ENCODE measurements at regions not wholly inside any gene's neighbourhood (a gene's known extent, or its start where the extent isn't known, plus 50 kb on each side); places are given as distances from the start of the nearest gene placed in this dataset.

DNA sequence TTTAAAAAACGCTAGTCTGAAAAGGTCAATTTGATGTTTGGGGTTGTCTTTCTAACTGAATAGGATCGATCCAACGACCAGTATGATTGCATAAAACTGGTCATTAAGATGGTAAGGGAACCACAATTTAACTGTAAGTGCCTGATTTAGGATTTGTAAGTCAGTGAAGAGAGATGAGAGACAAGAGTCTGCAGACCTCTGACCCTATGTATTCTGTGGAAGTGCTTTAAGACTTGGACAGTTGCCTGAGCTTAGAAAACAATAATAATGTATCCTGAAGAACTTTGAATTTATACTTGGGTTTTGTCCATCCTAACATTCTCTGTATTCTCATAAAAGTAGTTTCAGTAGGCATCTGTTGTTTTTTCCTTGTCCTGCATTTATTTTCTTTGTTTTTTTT is 221.4 kb upstream of the SUCLG2 start:
- DNase-seq: peak; percentile 9
- H3K9me3 ChIP-seq (replicated peaks; ENCODE audit: control insufficient read depth, low read depth, low read length): no peaks in the 10 kb centered on the region
- no peaks in the 10 kb centered on the region for H3K36me3 ChIP-seq (ENCODE audit: control insufficient read depth, insufficient read depth, low read length)
- WGBS (ENCODE audit: insufficient coverage): 69% methylated on average over 3 of the region's 3 CpGs
- H3K4me3 ChIP-seq (ENCODE audit: low read length): no peak overlapping the region
- H3K4me1 ChIP-seq (ENCODE audit: control insufficient read depth, insufficient read depth, low read length): no peaks in the 10 kb centered on the region
- no peaks in the 10 kb centered on the region for H3K27me3 ChIP-seq (ENCODE audit: control insufficient read depth, insufficient read depth, low read length)
- no peak overlapping the region for H3K27ac ChIP-seq (ENCODE audit: low read length)

DNA sequence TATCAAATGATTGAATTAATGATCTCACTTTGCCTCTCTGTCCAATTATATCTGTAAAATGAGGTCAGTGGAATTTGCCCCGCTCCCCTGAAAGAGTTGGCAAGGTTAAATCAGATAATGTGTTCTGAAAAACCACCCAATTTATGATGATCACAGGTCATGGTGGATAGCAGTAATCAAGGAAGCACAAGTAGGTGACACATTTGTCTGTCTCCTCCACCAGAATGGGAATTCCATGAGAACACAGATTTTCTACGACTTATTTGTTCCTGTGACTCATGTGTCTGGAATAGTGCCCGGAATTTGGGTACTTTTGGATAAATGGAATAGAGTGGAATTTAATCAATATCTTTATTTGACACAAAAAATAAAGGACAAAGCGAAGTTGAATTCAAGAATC is 220.9 kb upstream of the SUCLG2 start:
- H3K36me3 ChIP-seq (ENCODE audit: control insufficient read depth, insufficient read depth, low read length): no peaks in the 10 kb centered on the region
- no peak overlapping the region for H3K27ac ChIP-seq (ENCODE audit: low read length)
- DNase-seq: peak; percentile 7
- H3K4me3 ChIP-seq (ENCODE audit: low read length): no peak overlapping the region
- no peaks in the 10 kb centered on the region for H3K27me3 ChIP-seq (ENCODE audit: control insufficient read depth, insufficient read depth, low read length)
- no peaks in the 10 kb centered on the region for H3K4me1 ChIP-seq (ENCODE audit: control insufficient read depth, insufficient read depth, low read length)
- H3K9me3 ChIP-seq (replicated peaks; ENCODE audit: control insufficient read depth, low read depth, low read length): no peaks in the 10 kb centered on the region
- no CpG with 5 or more reads among the region's 4 CpGs for WGBS (ENCODE audit: insufficient coverage)

DNA sequence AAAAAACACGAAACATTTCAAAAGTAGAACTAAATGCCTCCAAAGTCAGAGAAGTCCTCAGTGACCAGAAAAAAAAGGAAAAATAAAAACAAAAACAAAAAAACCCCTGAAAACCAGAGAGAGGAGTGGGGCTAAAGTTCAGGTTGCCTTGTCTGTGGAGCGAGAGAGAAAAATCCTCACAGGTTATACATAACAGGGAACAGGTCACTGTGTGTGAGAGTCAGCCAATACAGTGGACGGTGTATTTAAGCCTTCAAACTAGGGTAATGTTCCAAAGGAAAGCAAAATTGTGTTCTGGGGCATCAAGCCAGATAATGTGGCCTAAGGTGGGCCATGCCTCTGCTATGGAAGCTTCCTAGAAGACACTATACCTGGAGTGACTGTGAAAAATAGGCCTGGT is 216.1 kb upstream of the SUCLG2 start:
- H3K4me1 ChIP-seq (ENCODE audit: control insufficient read depth, insufficient read depth, low read length): no peaks in the 10 kb centered on the region
- DNase-seq: no peak
- no peaks in the 10 kb centered on the region for H3K36me3 ChIP-seq (ENCODE audit: control insufficient read depth, insufficient read depth, low read length)
- no peak overlapping the region for H3K27ac ChIP-seq (ENCODE audit: low read length)
- WGBS (ENCODE audit: insufficient coverage): no CpG with 5 or more reads among the region's 3 CpGs
- H3K9me3 ChIP-seq (replicated peaks; ENCODE audit: control insufficient read depth, low read depth, low read length): no peaks in the 10 kb centered on the region
- H3K4me3 ChIP-seq (ENCODE audit: low read length): no peak overlapping the region
- no peaks in the 10 kb centered on the region for H3K27me3 ChIP-seq (ENCODE audit: control insufficient read depth, insufficient read depth, low read length)

DNA sequence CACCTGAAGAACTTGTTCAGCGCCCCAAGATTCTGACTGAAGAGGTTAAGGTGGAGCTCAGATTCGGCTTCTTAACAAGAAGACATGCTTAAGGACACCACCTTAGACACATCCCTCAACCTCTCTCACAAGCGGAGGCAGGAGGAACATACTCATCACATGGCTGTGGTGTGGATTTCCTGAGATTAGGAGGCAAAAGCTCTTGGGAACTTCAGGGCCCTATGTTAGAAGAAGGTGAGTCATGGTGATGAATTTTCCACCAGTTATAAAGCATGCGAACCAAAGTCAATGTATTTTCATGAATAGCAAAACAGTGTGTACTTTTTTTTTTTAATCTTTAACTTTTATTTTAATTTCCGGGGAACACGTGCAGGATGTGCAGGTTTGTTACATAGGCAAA is 212.2 kb upstream of the SUCLG2 start:
- H3K9me3 ChIP-seq (replicated peaks; ENCODE audit: control insufficient read depth, low read depth, low read length): no peaks in the 10 kb centered on the region
- no peak for DNase-seq
- H3K4me3 ChIP-seq (ENCODE audit: low read length): no peak overlapping the region
- WGBS (ENCODE audit: insufficient coverage): 50% methylated on average over 1 of the region's 6 CpGs
- no peak overlapping the region for H3K27ac ChIP-seq (ENCODE audit: low read length)
- no peaks in the 10 kb centered on the region for H3K36me3 ChIP-seq (ENCODE audit: control insufficient read depth, insufficient read depth, low read length)
- no peaks in the 10 kb centered on the region for H3K27me3 ChIP-seq (ENCODE audit: control insufficient read depth, insufficient read depth, low read length)
- no peaks in the 10 kb centered on the region for H3K4me1 ChIP-seq (ENCODE audit: control insufficient read depth, insufficient read depth, low read length)

DNA sequence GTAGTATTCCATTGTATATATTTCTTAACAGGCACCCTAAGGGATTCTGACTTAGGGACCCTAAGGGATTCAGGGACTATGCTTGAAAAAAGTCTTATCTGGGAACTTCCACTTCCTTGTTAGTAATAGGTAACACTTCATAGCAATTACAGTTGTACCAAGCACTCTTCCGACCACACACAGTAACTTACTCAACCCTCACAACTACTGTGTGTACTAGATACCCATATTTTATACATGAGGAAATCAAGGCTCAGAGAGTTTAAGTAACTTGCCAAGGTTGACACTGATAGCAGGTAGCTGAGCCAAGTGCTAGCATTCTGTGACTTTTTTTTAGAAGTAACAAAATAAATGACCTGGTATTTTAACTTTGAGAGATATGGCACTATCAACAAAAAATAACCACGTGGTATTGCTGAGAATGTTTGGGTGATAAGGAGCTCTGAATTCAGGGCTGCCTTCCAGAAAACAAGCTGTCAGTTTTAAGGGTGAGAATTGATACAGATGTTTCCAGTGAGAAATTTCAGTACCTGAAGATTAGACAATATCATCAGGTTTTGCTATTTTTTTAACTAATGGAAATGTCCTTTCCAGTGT is 210.3 kb upstream of the SUCLG2 start:
- Histone ChIP-seq H3K27ac (ENCODE audit: low read length) (no peak overlapping the region), H3K9me3 (replicated peaks; ENCODE audit: control insufficient read depth, low read depth, low read length) (no peaks in the 10 kb centered on the region), H3K4me3 (ENCODE audit: low read length) (no peak overlapping the region), H3K4me1 (ENCODE audit: control insufficient read depth, insufficient read depth, low read length) (no peaks in the 10 kb centered on the region), H3K36me3 (ENCODE audit: control insufficient read depth, insufficient read depth, low read length) (no peaks in the 10 kb centered on the region), H3K27me3 (ENCODE audit: control insufficient read depth, insufficient read depth, low read length) (no peaks in the 10 kb centered on the region)
- no CpG with 5 or more reads among the region's 2 CpGs for WGBS (ENCODE audit: insufficient coverage)
- no peak for DNase-seq

DNA sequence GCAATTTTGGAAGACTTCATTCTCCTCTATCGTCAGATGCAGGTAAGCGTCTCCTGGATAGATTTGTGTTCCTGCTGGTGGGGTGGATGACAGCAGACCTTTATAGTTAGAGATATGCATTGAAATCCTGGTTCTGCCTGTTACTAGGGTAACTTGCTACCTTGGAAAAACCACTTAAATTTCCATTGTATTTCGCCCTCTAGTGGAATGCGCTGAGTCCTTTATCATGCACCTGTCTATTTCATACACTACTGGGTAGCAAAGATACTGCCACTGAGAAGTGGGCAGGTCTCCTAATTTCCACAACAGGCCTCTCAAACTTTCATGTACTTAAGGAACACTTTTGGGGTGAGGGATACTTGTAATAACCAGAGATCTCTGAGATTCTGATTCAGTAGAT is 209.5 kb upstream of the SUCLG2 start:
- DNase-seq: no peak
- WGBS (ENCODE audit: insufficient coverage): no CpG with 5 or more reads among the region's 4 CpGs
- H3K4me3 ChIP-seq (ENCODE audit: low read length): no peak overlapping the region
- no peaks in the 10 kb centered on the region for H3K4me1 ChIP-seq (ENCODE audit: control insufficient read depth, insufficient read depth, low read length)
- no peaks in the 10 kb centered on the region for H3K36me3 ChIP-seq (ENCODE audit: control insufficient read depth, insufficient read depth, low read length)
- no peak overlapping the region for H3K27ac ChIP-seq (ENCODE audit: low read length)
- no peaks in the 10 kb centered on the region for H3K9me3 ChIP-seq (replicated peaks; ENCODE audit: control insufficient read depth, low read depth, low read length)
- H3K27me3 ChIP-seq (ENCODE audit: control insufficient read depth, insufficient read depth, low read length): no peaks in the 10 kb centered on the region

DNA sequence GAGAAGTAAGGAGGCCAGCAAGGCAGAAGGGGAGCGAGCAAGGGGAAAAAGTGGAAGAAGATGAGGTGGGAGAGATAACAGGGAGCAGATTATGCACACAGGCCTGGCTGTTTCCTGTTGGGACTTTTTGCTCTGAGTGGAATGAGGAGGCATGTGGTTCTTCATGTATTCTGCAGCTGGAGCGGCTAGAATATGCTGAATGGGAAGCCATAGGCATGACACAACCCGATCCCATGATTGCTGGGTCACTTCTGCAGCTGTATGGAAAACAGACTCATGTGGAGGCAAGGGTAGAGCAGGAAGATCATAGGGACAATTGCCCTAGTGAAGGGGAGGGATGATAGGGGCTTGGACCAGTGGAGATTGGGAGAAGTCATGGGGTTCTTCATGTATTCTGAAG is 206.0 kb upstream of the SUCLG2 start:
- Histone ChIP-seq H3K36me3 (ENCODE audit: control insufficient read depth, insufficient read depth, low read length) (no peaks in the 10 kb centered on the region), H3K4me1 (ENCODE audit: control insufficient read depth, insufficient read depth, low read length) (no peaks in the 10 kb centered on the region), H3K27ac (ENCODE audit: low read length) (no peak overlapping the region), H3K27me3 (ENCODE audit: control insufficient read depth, insufficient read depth, low read length) (no peaks in the 10 kb centered on the region), H3K4me3 (ENCODE audit: low read length) (no peak overlapping the region), H3K9me3 (replicated peaks; ENCODE audit: control insufficient read depth, low read depth, low read length) (no peaks in the 10 kb centered on the region)
- WGBS (ENCODE audit: insufficient coverage): 92% methylated on average over 3 of the region's 3 CpGs
- DNase-seq: no peak

DNA sequence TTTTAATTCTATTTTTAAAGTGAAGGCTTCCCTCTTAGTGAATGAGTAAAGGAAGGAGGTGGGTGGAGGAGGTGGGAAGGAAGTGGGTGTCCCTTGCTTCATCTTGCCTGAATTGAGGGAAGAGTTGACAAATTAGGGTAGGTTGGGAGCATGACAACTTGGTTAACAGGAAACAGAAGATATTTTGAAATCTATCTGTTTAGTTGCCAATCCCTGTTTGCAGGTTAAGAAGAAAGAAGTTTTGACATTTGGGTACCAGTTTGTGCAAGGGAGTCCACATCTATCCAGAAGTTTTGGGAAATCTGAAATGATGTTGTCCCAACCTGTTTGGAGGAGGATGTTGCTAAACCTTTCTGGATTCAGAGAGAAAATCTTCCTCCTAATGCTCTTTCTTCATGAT is 204.1 kb upstream of the SUCLG2 start:
- H3K27ac ChIP-seq (ENCODE audit: low read length): no peak overlapping the region
- H3K4me3 ChIP-seq (ENCODE audit: low read length): no peak overlapping the region
- no peaks in the 10 kb centered on the region for H3K36me3 ChIP-seq (ENCODE audit: control insufficient read depth, insufficient read depth, low read length)

DNA sequence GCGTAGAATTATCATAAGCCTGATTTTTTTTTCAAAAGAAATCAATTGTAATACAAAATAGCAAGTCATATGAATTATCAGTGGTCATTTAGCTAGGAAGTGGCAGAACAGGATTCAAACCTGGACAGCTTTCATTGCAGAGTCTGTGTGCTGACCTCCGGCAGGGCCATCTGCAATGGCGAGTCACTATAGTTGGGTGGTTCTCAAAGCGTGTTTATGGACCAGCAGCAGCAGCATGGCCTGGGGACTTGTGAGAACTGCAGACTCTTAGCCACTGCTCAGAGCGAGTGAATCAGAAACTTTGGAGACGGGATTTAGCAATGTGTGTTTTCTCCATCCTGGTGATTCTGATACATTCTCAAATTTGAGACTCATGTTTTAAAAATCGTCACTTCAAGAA is 202.3 kb upstream of the SUCLG2 start:
- no peak for DNase-seq
- Histone ChIP-seq H3K4me1 (ENCODE audit: control insufficient read depth, insufficient read depth, low read length) (no peaks in the 10 kb centered on the region), H3K27ac (ENCODE audit: low read length) (no peak overlapping the region), H3K36me3 (ENCODE audit: control insufficient read depth, insufficient read depth, low read length) (no peaks in the 10 kb centered on the region), H3K27me3 (ENCODE audit: control insufficient read depth, insufficient read depth, low read length) (no peaks in the 10 kb centered on the region), H3K9me3 (replicated peaks; ENCODE audit: control insufficient read depth, low read depth, low read length) (no peaks in the 10 kb centered on the region), H3K4me3 (ENCODE audit: low read length) (no peak overlapping the region)
- WGBS (ENCODE audit: insufficient coverage): 86% methylated on average over 6 of the region's 7 CpGs

More for the DNA sequence above, 204.1 kb upstream of the SUCLG2 start:
- no peak for DNase-seq
- Histone ChIP-seq H3K27me3 (ENCODE audit: control insufficient read depth, insufficient read depth, low read length) (no peaks in the 10 kb centered on the region), H3K9me3 (replicated peaks; ENCODE audit: control insufficient read depth, low read depth, low read length) (no peaks in the 10 kb centered on the region), H3K4me1 (ENCODE audit: control insufficient read depth, insufficient read depth, low read length) (no peaks in the 10 kb centered on the region)

DNA sequence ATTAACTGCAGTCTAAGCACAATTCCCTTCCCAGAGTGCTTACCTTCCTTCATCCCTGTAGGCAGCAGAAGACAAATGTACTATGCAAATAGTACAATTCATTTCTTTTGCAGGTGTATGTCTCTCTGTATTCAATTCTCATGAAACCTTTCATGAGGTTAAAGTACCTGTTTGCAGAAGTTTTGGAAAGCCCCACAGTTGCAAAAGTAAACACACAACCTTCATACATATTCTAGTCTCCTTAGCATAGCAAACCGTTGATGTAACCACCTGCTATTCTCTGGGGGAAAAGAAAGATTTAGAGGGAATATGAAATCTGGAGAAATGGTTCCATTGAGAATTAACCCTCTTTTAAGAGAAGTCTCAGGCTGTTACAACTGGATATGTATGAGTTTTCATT is 200.3 kb upstream of the SUCLG2 start:
- no peak for DNase-seq
- Histone ChIP-seq H3K36me3 (ENCODE audit: control insufficient read depth, insufficient read depth, low read length) (no peaks in the 10 kb centered on the region), H3K27me3 (ENCODE audit: control insufficient read depth, insufficient read depth, low read length) (no peaks in the 10 kb centered on the region), H3K9me3 (replicated peaks; ENCODE audit: control insufficient read depth, low read depth, low read length) (no peaks in the 10 kb centered on the region), H3K4me1 (ENCODE audit: control insufficient read depth, insufficient read depth, low read length) (no peaks in the 10 kb centered on the region), H3K27ac (ENCODE audit: low read length) (no peak overlapping the region), H3K4me3 (ENCODE audit: low read length) (no peak overlapping the region)
- WGBS (ENCODE audit: insufficient coverage): no CpG with 5 or more reads among the region's 1 CpG

DNA sequence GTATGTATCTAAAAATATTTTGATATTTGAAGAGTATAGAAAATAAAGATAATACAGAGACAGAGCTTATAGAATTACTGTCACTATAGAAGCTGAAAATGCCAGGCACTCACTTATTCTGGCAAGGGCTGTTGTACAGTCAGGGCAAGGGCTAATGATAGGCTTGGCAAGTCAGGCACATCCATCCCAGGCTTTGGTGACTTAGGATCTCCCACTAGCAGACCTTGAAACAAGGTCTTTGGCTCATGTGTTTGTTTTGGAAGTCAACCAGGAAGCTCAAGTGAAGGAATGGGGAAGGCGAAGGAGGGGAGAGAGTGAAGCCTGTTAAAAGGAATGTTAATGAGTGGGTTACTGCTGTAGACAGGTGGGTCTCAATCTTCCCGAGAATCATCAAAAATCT is 199.1 kb upstream of the SUCLG2 start:
- 83% methylated on average over 1 of the region's 2 CpGs for WGBS (ENCODE audit: insufficient coverage)
- H3K9me3 ChIP-seq (replicated peaks; ENCODE audit: control insufficient read depth, low read depth, low read length): no peaks in the 10 kb centered on the region
- DNase-seq: no peak
- H3K4me1 ChIP-seq (ENCODE audit: control insufficient read depth, insufficient read depth, low read length): no peaks in the 10 kb centered on the region
- H3K27ac ChIP-seq (ENCODE audit: low read length): no peak overlapping the region
- no peak overlapping the region for H3K4me3 ChIP-seq (ENCODE audit: low read length)
- no peaks in the 10 kb centered on the region for H3K36me3 ChIP-seq (ENCODE audit: control insufficient read depth, insufficient read depth, low read length)
- no peaks in the 10 kb centered on the region for H3K27me3 ChIP-seq (ENCODE audit: control insufficient read depth, insufficient read depth, low read length)
